ENCODE measurements at regions not wholly inside any gene's neighbourhood (a gene's known extent, or its start where the extent isn't known, plus 50 kb on each side); places are given as distances from the start of the nearest gene placed in this dataset.

- TF ChIP-seq CTCF (optimal IDR thresholded peaks at IDR 0.05 in 1 of 3, IDR thresholded peaks at IDR 0.05 in 1 of 3, conservative IDR thresholded peaks at IDR 0.05 in 1 of 3; ENCODE audit: extremely low read depth in 1 of 3, insufficient read depth in 2 of 3, low read length in 3 of 3) (no peak), EZH2 (IDR thresholded peaks at IDR 0.05; ENCODE audit: low read length) (no peak)
These were observed 102.3 kb upstream of the OR5AK2 start for GRCh38 chr11:56886455-56886854.

All from keratinocyte (primary cell).